Fibroblast of skin of right biceps (primary cell): ENCODE measurements at regions not wholly inside any gene's neighbourhood (a gene's known extent, or its start where the extent isn't known, plus 50 kb on each side); places are given as distances from the start of the nearest gene placed in this dataset.

ENCODE experiments used
- DNase-seq: peaks from one replicate; pipeline ENCODE4 v3.0.0-alpha.2; 2013

- peak; percentile 84 for DNase-seq
Measured at GRCh38 chr3:66121318-66121717, 82.6 kb upstream of the MAGI1 start.

- DNase-seq: peak; percentile 98
Measured at GRCh38 chr3:66115858-66116654, 77.3 kb upstream of the MAGI1 start.

GRCh38 chr3:66113542-66113941 lies 74.8 kb upstream of the MAGI1 start:
- DNase-seq: peak; percentile 39

GRCh38 chr3:66110840-66111239 lies 72.1 kb upstream of the MAGI1 start:
- DNase-seq: peak; percentile 31

- DNase-seq: peak; percentile 92
Measured at GRCh38 chr3:66107855-66108254, 69.1 kb upstream of the MAGI1 start.

GRCh38 chr3:66106788-66107187 lies 68.1 kb upstream of the MAGI1 start:
- no peak for DNase-seq

GRCh38 chr3:66104535-66104934 lies 65.8 kb upstream of the MAGI1 start:
- no peak for DNase-seq

- no peak for DNase-seq
Measured at GRCh38 chr3:66103729-66104128, 65.0 kb upstream of the MAGI1 start.

- no peak for DNase-seq
Measured at GRCh38 chr3:66101901-66102300, 63.2 kb upstream of the MAGI1 start.

- no peak for DNase-seq
Measured at GRCh38 chr3:66099541-66100065, 60.9 kb upstream of the MAGI1 start.

GRCh38 chr3:66098436-66098835 lies 59.7 kb upstream of the MAGI1 start:
- peak; percentile 73 for DNase-seq

- DNase-seq: no peak
Measured at GRCh38 chr3:66097647-66098046, 58.9 kb upstream of the MAGI1 start.

GRCh38 chr3:66095295-66096001 lies 56.7 kb upstream of the MAGI1 start:
- peak; percentile 88 for DNase-seq

GRCh38 chr3:66093981-66094380 lies 55.3 kb upstream of the MAGI1 start:
- DNase-seq: no peak

GRCh38 chr3:66092175-66092995 lies 53.7 kb upstream of the MAGI1 start:
- DNase-seq: peak; percentile 67
